ENCODE measurements at regions not wholly inside any gene's neighbourhood (a gene's known extent, or its start where the extent isn't known, plus 50 kb on each side); places are given as distances from the start of the nearest gene placed in this dataset.

- H3K4me1 Mint-ChIP-seq = no peaks in the 10 kb centered on the region
- H3K4me3 ChIP-seq = no peak overlapping the region
Measured at GRCh38 chr6:105932440-105932839, 153.7 kb upstream of the PRDM1 start.

GRCh38 chr6:105929626-105930025 is 156.5 kb upstream of the PRDM1 start:
- H3K4me3 ChIP-seq = no peak overlapping the region
- H3K27me3 ChIP-seq = no peaks in the 10 kb centered on the region
- H3K36me3 Mint-ChIP-seq = no peaks in the 10 kb centered on the region
- no peak for DNase-seq (ENCODE audit: low spot score)
- H3K4me2 ChIP-seq = no peak overlapping the region
- no peak overlapping the region for H3K27ac Mint-ChIP-seq
- no peak overlapping the region for H2AFZ ChIP-seq (replicated peaks)
- H4K20me1 ChIP-seq (ENCODE audit: low read depth) = no peaks in the 10 kb centered on the region
- H3K27me3 Mint-ChIP-seq (ENCODE audit: insufficient read depth, low read depth) = no peaks in the 10 kb centered on the region
- H3K9me3 Mint-ChIP-seq = no peaks in the 10 kb centered on the region
- H3K4me3 Mint-ChIP-seq = no peak overlapping the region
- H3K9me3 ChIP-seq (ENCODE audit: low read depth) = no peaks in the 10 kb centered on the region
- H3K27ac ChIP-seq = no peak overlapping the region
- TF ChIP-seq EZH2phosphoT487 (IDR thresholded peaks at IDR 0.05) (no peak), CTCF (IDR thresholded peaks at IDR 0.05) (no peak), EZH2 (IDR thresholded peaks at IDR 0.05) (no peak)
- no peaks in the 10 kb centered on the region for H3K79me2 ChIP-seq (ENCODE audit: low read depth)
- no peaks in the 10 kb centered on the region for H3K4me1 ChIP-seq
- H3K4me1 Mint-ChIP-seq = no peaks in the 10 kb centered on the region
- H3K36me3 ChIP-seq = no peaks in the 10 kb centered on the region
- H3K9ac ChIP-seq = no peak overlapping the region
- no peaks in the 10 kb centered on the region for H3F3A ChIP-seq (ENCODE audit: low read depth)

More at GRCh38 chr6:105932440-105932839, 153.7 kb upstream of the PRDM1 start:
- no peak overlapping the region for H3K9ac ChIP-seq
- no peak overlapping the region for H3K27ac ChIP-seq
- H2AFZ ChIP-seq (replicated peaks) = no peak overlapping the region
- H4K20me1 ChIP-seq (ENCODE audit: low read depth) = no peaks in the 10 kb centered on the region
- Mint-ChIP-seq H3K27ac (no peak overlapping the region), H3K27me3 (ENCODE audit: insufficient read depth, low read depth) (no peaks in the 10 kb centered on the region), H3K4me3 (no peak overlapping the region), H3K36me3 (no peaks in the 10 kb centered on the region), H3K9me3 (no peaks in the 10 kb centered on the region)
- H3K9me3 ChIP-seq (ENCODE audit: low read depth) = no peaks in the 10 kb centered on the region
- H3K4me2 ChIP-seq = no peak overlapping the region
- no peaks in the 10 kb centered on the region for H3K27me3 ChIP-seq
- H3K4me1 ChIP-seq = no peaks in the 10 kb centered on the region
- H3K79me2 ChIP-seq (ENCODE audit: low read depth) = no peaks in the 10 kb centered on the region
- no peaks in the 10 kb centered on the region for H3F3A ChIP-seq (ENCODE audit: low read depth)
- DNase-seq (ENCODE audit: low spot score) = no peak
- no peaks in the 10 kb centered on the region for H3K36me3 ChIP-seq
- TF ChIP-seq EZH2phosphoT487 (IDR thresholded peaks at IDR 0.05) (no peak), EZH2 (IDR thresholded peaks at IDR 0.05) (no peak), CTCF (IDR thresholded peaks at IDR 0.05) (no peak)

- TF ChIP-seq CTCF (IDR thresholded peaks at IDR 0.05) (no peak), EZH2phosphoT487 (IDR thresholded peaks at IDR 0.05) (no peak), EZH2 (IDR thresholded peaks at IDR 0.05) (no peak)
- Histone ChIP-seq H3K4me2 (no peak overlapping the region), H3K27me3 (no peaks in the 10 kb centered on the region), H3K79me2 (ENCODE audit: low read depth) (no peaks in the 10 kb centered on the region), H3F3A (ENCODE audit: low read depth) (no peaks in the 10 kb centered on the region), H2AFZ (replicated peaks) (no peak overlapping the region), H4K20me1 (ENCODE audit: low read depth) (no peaks in the 10 kb centered on the region), H3K27ac (no peak overlapping the region), H3K4me1 (no peaks in the 10 kb centered on the region), H3K9ac (no peak overlapping the region), H3K36me3 (no peaks in the 10 kb centered on the region), H3K9me3 (ENCODE audit: low read depth) (no peaks in the 10 kb centered on the region), H3K4me3 (no peak overlapping the region)
- no peak for DNase-seq (ENCODE audit: low spot score)
- no peaks in the 10 kb centered on the region for H3K9me3 Mint-ChIP-seq
- H3K36me3 Mint-ChIP-seq = no peaks in the 10 kb centered on the region
- no peaks in the 10 kb centered on the region for H3K4me1 Mint-ChIP-seq
- no peak overlapping the region for H3K4me3 Mint-ChIP-seq
- no peak overlapping the region for H3K27ac Mint-ChIP-seq
- no peaks in the 10 kb centered on the region for H3K27me3 Mint-ChIP-seq (ENCODE audit: insufficient read depth, low read depth)
Measured at GRCh38 chr6:105926318-105926717, 159.8 kb upstream of the PRDM1 start.

Data from neural progenitor cell (in vitro differentiated cells).